Pancreas (tissue), 10 donors: ENCODE measurements at regions not wholly inside any gene's neighbourhood (a gene's known extent, or its start where the extent isn't known, plus 50 kb on each side); places are given as distances from the start of the nearest gene placed in this dataset.

Source experiments
- ATAC-seq, 4 donors: fragments of 200-7000 bp; cut with Tn5 transposase; one replicate each; pipeline versions ENCODE4 v1.8.0 to v1.9.1; 2020; ENCODE audit warnings: mild to moderate bottlenecking in 4 of 4, moderate library complexity in 4 of 4
- DNase-seq, 6 donors: peaks; one replicate each; pipeline ENCODE4 v3.0.0-alpha.2; 2020
- FAIRE-seq: peaks from 2 replicates; lab custom pipeline; 2012; peaks lifted over from hg19 to GRCh38; lab: Jason Lieb, UNC
- H3K27ac ChIP-seq, 4 donors: fragments of 200-600 bp; sonication (generic); 1 replicate in 3 of 4; 2 replicates in 1 of 4; pipeline versions ENCODE4 v1.5.0 to v1.8.0; 2020
- H3K27me3 ChIP-seq, 4 donors: fragments of 200-600 bp; one replicate each; pipeline ENCODE4 v1.8.0; 2021
- H3K36me3 ChIP-seq, 3 donors: fragments of 200-600 bp; sonication (generic) in 1 of 3; one replicate each; pipeline versions ENCODE4 v1.5.0 to v1.8.0; 2020 to 2021
- H3K4me1 ChIP-seq, 3 donors: fragments of 200-600 bp; one replicate each; pipeline ENCODE4 v1.8.0; 2021
- H3K4me3 ChIP-seq, 4 donors: fragments of 200-600 bp; sonication (generic) in 2 of 4; one replicate each; pipeline versions ENCODE4 v1.5.0 to v1.8.0; 2020 to 2021
- H3K9me3 ChIP-seq, 4 donors: fragments of 200-600 bp; one replicate each; pipeline ENCODE4 v1.8.0; 2021
- WGBS, 2 donors: extraction: QIAGEN DNeasy Blood & Tissue Kit; methylation state at CpG; one replicate each; pipeline ENCODE4 v1.1.7; 2013; 5-methylcytosine and 5-hydroxymethylcytosine counted together
- intact Hi-C, 3 donors: fragments of 100-400 bp; cut with DNase I; formaldehyde crosslinking; loops; one replicate each; pipeline versions ENCODE4 v1.11.1 to v1.14.2; 2022
- TF ChIP-seq, protein P1 (sequence below), 4 donors: fragments of 200-600 bp; sonication (generic) in 3 of 4; IDR thresholded peaks; one replicate each; pipeline versions ENCODE4 v1.5.0 to v1.8.0; 2021; ENCODE audit warnings: antibody characterized with exemption in 4 of 4
- donor health status: healthy with polysubstance abuse.
- donor health status: DM: no; HTN: no; CAD: no; lungs with moderate emphysema.
- donor health status: DM: no; HTN: no; CAD: no.
- donor health status: control.
- donor health status: control.
- donor health status: Bipolar disorder and iron deficiency.
- donor health status: DM: yes; HTN: yes; CAD: no.
- donor health status: DM: no; HTN: no; CAD: no.
- donor health status: DM: no; HTN: no; CAD: no.
- donor health status: DM: yes; HTN: yes; CAD: no.

GRCh38 chr4:8921465-8921864, 49.8 kb upstream of the HMX1 start:
- FAIRE-seq, result no peak
- no peak overlapping the region for H3K4me3 ChIP-seq
- no peaks in the 10 kb centered on the region for H3K9me3 ChIP-seq
- no peaks in the 10 kb centered on the region for H3K36me3 ChIP-seq
- TF ChIP-seq, protein P1, sequence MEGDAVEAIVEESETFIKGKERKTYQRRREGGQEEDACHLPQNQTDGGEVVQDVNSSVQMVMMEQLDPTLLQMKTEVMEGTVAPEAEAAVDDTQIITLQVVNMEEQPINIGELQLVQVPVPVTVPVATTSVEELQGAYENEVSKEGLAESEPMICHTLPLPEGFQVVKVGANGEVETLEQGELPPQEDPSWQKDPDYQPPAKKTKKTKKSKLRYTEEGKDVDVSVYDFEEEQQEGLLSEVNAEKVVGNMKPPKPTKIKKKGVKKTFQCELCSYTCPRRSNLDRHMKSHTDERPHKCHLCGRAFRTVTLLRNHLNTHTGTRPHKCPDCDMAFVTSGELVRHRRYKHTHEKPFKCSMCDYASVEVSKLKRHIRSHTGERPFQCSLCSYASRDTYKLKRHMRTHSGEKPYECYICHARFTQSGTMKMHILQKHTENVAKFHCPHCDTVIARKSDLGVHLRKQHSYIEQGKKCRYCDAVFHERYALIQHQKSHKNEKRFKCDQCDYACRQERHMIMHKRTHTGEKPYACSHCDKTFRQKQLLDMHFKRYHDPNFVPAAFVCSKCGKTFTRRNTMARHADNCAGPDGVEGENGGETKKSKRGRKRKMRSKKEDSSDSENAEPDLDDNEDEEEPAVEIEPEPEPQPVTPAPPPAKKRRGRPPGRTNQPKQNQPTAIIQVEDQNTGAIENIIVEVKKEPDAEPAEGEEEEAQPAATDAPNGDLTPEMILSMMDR (IDR thresholded peaks at IDR 0.05), result no peak
- H3K4me1 ChIP-seq, result no peaks in the 10 kb centered on the region
- ATAC-seq, result no peak
- H3K27me3 ChIP-seq, result no peaks in the 10 kb centered on the region
- no peak for DNase-seq
- intact Hi-C loops, result no loop called here
- WGBS, 2 donors, result 48 to 65% methylated on average over 3 of the region's 3 CpGs
- no peak overlapping the region for H3K27ac ChIP-seq
